HG03439 (cell line): ENCODE measurements at regions not wholly inside any gene's neighbourhood (a gene's known extent, or its start where the extent isn't known, plus 50 kb on each side); places are given as distances from the start of the nearest gene placed in this dataset.
"Not testable (repeated sequence)": the region's sequence is repeated elsewhere in the genome, so short reads cannot be mapped to it uniquely, and the experiment has no call there.

Experiments
- ATAC-seq: cut with Tn5 transposase; IDR thresholded peaks from one replicate; pipeline ENCODE4 v1.9.1; 2021; ENCODE audit warnings: mild to moderate bottlenecking, moderate library complexity; ENCODE audit not compliant: unreplicated experiment

DNA sequence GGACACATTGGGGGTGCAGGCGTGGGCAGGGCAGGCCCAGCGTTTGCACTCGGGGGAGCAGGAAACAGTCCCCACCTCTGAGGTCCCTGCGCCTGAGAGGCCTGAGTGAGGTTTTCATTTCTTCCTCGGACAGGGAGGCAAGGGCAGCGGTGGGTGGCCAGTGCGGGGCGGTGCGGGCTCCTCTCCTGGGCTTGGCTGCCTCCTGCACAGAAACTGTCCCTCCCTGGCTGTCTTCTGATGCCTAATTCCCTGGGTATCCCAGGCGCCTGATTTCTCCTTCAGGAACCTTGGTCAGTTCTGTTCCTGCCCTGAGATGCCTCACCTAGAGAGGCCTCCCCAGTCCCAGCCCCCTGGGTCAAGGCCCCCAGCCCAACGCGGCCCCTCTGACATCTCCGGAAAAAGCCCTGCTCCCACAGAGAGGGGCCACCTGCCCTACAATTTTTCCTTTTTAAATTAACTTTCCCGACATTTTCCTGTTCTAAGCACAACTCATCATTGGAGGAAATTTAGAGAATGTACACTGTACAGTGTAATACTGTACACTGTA is 260.3 kb downstream of the ADGRD1 start:
- ATAC-seq = no peak

DNA sequence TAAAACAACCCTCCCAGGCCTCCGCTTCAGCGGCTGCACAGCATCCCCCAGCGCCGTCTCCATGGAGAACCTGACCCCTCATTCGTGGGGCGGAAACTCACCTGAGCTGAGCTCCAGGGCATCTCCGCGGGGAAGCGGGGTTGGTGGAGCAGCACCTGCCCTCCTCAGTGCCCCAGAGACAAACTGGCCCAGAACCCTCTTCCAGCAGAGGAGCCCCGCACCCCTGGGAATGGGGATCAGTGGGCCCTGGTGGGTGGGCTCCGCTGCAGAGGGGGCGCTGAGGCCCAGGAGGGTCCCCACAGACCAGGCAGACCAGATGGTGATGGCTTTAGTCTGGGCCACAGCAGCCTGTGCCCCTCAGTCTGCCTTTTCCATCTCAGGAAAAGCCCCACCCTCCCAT is 261.2 kb downstream of the ADGRD1 start:
- not testable (repeated sequence) for ATAC-seq

DNA sequence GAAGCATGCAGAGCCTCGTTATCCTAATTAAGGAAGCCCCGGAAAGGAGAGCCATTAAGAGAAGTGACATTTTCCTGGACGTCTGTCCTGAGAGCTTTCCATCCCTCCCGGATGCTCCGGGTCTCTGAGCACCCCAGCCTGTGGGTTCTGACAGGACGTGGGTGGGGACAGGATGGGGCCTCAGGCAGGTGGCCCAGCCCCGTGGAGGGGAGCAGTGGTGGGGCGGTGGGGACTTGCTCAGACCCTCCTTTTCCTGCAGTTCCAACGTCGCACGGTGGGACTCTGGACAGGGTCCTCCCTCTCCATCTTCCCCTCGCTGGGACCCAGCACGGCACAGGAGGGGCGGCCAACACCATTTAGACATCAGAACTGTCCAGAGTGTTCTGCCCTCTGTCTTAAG is 262.9 kb downstream of the ADGRD1 start:
- not testable (repeated sequence) for ATAC-seq

DNA sequence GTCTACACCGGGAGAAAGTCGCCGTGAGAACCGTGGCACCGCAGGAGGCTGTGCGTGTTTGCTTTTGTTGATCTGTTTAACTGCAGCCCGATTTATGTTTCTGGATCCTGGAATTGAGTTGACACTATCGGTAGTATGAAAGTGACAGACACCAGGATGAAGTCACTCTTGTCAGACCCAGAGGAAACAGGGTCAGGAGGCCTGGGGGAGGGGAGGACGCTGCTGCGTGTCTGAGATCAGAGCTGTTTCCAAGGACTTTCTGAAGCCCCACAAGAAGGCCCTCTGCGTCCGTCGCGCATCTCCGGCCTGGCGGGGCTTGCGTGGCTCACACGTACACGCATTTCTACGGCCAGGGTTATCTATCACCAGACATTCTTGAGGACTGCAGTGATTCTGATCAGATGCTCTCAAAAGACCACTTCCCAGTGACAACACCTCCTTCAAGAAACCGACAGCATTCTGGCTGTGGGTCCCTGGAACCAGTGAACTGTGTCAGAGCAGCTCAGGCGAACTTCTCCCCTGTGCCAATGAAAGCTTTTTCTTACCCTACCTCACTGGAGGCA is 263.4 kb downstream of the ADGRD1 start:
- ATAC-seq = no peak

GRCh38 chr12:131218026-131218922 is 264.6 kb downstream of the ADGRD1 start:
- ATAC-seq = no peak

- no peak for ATAC-seq
These were observed 265.4 kb downstream of the ADGRD1 start for GRCh38 chr12:131218923-131219669.

- ATAC-seq = no peak
These were observed 266.1 kb downstream of the ADGRD1 start for GRCh38 chr12:131219670-131220330.

DNA sequence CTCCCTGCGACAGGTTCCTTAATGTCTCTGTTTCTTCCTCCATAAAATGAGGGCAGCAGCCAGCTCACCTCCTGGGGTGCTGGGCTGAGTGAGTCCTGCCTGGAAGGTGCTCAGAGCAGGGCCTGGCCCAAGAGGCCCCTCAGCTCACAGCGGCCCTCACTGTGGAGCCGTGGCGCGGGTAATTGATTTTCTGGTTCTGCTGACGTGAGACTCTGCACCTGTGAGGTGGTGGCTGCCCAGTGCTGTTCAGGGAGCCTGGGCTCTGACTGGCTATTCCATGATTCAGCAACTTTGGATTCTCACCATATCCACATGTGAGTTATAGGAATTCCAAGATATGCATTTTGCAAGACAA is 266.6 kb downstream of the ADGRD1 start:
- ATAC-seq = no peak

DNA sequence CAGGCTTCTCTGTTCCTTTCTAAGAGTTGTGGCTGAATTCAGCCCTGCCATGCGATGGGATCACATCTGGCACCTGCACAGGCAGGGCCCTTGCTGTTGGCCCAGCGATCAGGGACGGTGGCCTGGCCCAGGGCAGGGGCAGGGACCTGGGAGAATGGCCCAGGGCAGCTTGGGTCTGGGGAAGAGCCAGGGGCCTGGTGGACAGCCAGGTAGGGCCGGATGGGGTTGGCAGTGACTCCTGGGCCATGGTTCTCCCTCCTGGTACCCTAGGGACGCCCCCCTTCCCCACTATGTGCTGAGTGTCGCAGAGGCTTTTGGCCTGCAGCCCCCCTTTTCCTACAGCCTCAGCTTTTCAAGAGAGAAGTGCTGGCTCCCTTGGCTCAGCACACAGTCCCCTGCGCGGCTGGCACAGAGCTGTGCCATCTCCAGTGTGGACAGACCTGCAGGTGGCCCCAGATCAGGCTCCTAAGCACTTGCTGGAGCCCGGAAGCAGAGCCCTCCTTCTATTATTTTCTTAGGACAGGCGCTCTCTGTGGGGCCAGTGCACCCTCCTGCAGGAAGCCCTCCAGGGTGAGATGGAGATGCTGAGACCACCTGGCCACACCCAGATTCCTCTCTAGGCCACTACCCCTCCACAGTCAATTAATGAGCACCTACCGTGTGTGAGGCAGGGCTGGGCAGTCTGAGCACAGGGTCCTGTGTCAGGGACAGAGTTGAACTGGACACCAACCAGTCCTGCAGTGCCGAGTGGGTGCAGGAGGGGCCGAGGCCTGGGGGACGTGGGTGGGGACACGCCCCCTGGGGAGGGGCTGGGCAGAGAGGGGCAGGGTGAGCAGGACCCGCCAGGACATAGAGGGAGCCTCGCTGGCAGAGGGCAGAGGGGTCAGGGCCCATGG is 267.6 kb downstream of the ADGRD1 start:
- no peak for ATAC-seq

- no peak for ATAC-seq
These were observed 268.2 kb downstream of the ADGRD1 start for GRCh38 chr12:131221957-131222328.

DNA sequence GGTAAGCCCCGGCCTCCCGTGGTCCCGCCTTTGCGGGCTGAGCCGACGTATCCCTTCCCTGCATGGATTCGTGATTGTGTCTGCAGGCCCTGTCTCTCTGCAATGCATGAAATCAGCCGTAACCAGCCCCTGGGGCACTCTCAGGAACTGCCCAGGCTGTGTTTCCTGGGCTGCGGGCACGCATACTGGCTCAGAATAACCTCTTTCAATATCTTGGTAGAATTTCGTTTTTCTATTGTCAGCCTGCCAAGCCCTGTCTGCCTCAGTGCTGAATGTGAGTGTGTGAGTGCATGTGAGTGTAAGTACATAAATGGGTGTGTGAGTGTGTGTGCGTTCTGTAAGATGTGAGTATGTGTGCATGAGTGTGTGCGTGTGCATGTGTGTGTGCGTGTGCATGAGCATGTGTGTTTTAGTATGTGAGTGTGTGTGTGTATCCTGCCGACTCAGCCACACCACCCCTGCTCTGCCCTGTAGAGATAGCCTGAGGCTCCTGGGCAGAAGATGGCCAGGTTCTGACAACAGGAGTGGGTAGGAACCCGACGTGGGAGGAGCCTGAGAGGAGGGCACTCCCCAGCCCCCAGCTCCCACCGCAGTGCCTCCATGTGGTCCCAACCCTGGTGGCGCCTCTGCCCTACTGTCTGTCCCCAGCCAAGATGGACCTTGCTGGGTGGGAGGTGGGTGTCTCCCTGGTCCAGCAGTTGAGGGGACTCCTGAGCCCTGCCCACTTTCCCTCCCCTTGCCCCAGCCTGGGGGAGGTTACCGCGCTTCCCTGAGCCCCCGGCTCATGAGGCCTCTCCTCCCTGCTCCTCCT is 268.8 kb downstream of the ADGRD1 start:
- peak; percentile 50 for ATAC-seq

DNA sequence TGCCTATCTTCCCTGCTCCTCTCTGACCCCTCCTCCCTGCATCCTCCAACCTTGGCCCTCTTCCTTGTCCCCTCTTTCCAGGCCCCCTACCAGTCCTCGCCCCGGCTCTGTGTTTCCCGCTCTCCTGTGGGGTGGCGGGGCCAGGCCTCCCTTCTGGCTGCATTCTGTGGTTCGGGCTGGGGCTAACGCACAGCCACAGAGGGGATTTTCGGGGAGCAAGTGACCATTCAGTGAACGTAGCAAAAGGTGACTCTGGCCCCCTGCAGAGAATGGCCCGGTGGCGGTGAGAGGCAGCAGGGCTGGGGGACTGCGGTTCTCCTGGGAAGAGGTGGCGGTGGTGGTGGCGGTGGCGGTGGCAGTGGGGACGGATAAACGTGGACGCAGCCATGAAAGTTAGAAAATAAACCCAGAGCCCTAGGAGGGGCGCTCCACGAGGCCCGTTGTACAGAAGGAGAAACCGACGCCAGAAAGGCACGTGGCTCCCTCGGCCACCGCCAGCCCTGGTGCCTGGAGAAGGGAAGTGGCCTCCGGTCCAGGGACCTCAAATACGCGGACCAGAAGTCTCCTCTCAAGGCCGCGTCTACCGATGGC is 269.6 kb downstream of the ADGRD1 start:
- ATAC-seq = no peak

DNA sequence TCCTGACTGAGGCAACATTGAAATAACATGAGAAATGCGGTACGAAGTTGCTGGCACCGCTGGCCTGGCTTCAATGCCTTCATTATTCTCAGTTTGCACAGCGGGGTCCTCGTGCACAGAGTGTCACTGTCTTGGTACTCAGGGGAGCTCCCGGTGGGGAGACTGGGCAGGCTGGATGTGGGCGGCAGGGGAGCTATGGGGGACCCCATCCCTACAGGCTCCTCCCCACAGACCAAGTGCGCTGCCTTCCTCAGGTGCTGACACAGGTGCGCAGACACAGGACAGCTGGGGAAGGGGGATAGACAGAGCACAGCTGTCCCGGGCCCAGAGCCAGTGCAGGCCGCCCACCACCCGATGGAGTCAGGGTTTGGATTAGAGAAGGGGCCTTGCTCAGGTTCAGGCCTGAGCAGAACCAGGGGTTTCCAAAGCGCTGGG is 270.1 kb downstream of the ADGRD1 start:
- no peak for ATAC-seq

DNA sequence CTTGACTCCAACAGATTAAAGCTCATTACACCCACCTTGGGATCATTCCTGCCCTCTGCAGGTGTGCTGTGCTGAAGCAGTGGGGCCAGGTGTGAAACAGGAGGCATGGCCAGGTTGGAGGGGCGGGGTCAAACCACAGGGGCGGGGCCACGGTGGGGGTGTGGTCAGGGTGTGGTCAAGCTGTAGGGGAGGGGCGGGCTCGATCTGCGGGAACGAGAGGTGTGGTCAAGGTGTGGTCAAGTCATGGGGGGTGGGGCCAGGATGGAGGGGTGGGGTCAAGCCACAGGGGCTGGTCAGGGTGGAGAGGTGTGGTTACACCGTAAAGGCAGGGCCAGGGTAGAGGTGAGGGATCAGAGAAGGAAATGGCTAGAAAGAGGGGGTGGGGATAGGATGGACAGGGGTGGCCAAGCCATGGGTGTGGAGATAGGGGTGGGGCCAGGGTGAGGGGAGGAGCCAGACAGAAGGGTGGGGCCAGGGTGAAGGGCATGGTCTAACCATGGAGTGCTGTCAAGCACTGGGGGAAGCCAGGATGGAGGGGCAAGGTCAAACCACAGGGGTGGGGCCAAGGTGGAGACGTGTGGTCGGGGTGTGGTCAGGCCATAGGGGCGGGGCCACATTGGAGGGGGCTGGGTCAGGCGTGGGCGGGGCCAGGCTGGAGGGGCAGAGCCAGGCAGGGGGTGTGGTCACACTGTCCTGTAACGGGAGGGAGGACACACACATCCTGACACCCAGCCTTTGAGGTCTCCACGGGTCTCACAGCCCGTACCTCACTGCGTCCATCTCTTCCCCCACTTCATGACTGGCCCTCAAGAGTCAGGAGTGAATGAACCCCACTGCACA is 270.7 kb downstream of the ADGRD1 start:
- not testable (repeated sequence) for ATAC-seq

DNA sequence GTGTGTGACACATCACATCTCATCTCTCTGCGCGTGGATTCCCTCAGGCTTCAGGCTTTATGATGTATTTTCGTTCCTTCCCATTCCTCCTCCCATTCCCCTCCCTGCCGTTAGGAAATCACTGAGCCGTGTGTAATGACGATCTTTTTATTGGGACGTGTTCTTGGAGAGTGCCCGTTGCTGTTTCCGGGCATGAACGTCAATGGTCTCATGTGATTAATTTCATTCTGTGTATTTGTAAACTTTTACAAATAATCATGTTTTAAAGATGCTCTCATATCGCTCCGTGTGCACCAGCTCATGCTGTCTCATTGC is 271.3 kb downstream of the ADGRD1 start:
- not testable (repeated sequence) for ATAC-seq

GRCh38 chr12:131226345-131227265 is 272.9 kb downstream of the ADGRD1 start:
- no peak for ATAC-seq

GRCh38 chr12:131227641-131228040 is 273.9 kb downstream of the ADGRD1 start:
- ATAC-seq = not testable (repeated sequence)
